HG03571 (cell line): ENCODE measurements at regions not wholly inside any gene's neighbourhood (a gene's known extent, or its start where the extent isn't known, plus 50 kb on each side); places are given as distances from the start of the nearest gene placed in this dataset.
"Not testable (repeated sequence)": the region's sequence is repeated elsewhere in the genome, so short reads cannot be mapped to it uniquely, and the experiment has no call there.

Experiments
- ATAC-seq: cut with Tn5 transposase; IDR thresholded peaks from one replicate; pipeline ENCODE4 v1.9.1; 2021; ENCODE audit not compliant: unreplicated experiment

DNA sequence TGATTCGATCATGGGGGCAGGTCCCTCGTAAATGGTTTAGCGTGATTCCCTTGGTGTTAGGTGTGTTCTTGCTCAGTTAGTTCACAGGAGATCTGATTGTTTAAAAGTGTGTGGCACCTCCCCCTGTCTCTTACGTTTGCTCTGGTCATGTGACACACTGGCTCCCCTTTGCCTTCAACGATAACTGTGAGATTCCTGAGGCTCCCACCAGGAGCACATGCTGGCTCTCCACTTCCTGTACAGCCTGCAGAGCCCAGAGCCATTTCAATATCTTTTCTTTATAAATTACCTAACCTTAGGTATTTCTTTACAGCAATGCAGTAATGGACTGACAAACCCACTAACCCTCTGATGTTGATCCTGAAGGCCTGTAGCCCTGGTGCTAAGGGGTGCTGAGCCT, 141.9 kb downstream of the FCRL5 start:
- no peak for ATAC-seq

DNA sequence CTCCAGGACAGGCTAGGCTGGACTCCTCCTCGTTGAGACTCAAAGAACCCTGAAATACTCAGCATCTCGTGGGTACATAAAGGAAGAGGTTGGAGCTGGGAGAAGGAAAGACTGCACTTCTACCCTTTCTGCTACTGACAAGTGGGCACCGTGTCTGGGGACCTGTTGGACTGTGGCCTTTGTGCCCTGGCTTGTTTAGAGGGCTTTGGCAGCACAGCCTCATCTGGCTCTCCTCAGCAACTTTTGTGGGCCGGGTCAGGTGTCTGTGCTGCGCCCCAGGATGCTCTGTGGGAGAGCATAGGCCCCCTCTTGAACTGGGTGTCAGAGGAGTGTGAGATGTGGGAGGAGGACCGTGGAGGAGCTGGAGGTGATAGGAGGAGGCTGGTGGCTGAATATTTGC, 142.4 kb downstream of the FCRL5 start:
- ATAC-seq: no peak

DNA sequence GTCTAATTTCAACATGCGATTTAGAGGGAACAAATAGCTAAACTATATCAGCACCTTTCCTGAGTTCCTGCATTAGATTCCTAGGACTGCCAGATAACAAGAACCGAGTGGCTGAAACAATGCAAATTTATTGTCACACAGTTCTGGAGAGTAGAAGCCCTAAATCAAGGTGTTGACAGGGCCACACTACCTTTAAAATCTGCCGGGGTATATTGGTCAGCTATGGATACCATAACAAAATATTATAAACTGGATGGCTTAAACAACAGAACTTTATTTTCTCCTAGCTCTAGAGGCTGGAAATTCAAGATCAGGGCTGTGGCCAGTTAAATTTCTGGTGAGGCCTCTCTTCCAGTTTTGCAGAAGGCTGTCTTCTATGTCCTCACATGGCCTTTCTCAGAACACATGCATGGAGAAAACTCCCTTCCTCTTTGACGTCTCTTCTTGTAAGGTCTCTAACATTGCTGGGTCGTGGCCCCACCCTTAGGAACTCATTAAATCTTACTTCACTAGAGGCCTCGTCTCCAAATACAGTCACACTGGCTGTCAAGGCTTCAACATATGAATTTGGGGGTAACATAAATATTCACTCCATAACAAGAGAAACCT, 144.3 kb downstream of the FCRL5 start:
- no peak for ATAC-seq

DNA sequence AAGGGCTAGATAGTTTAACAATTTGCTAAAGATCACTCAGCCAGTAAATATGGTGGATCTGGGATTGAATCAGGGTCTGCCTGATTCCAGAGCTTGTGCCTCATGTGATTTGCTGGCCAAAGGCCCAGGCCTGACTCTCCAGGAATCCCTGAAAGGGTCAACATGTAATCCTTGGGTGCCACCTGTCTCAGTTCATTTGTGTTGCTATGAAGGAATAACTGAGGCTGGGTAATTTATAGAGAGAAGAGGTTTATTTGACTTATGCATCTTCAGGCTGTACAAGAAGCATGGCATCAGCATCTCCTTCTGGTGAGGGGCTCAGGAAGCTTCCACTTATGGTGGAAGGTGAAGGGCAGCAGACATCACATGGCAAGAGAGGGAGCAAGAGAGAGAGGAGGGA, 144.9 kb downstream of the FCRL5 start:
- no peak for ATAC-seq

DNA sequence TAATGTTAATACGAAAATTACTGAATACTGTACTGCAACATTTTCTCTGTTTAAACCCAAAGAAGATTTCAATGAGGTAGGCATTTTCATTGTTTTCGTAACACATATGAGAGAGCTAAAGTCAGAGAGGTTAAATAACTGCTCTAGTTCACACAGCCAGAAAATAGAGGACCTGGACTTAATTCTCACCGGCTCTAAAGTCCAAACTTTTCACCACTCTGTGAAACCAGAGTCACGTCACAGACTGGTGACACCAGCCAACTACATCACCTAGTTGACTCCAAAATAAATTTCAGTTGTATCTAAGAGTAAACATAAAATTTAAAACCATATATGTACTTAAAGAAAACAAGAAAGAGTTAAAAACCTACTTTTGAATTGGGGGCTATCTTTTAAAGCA, 146.7 kb downstream of the FCRL5 start:
- no peak for ATAC-seq

DNA sequence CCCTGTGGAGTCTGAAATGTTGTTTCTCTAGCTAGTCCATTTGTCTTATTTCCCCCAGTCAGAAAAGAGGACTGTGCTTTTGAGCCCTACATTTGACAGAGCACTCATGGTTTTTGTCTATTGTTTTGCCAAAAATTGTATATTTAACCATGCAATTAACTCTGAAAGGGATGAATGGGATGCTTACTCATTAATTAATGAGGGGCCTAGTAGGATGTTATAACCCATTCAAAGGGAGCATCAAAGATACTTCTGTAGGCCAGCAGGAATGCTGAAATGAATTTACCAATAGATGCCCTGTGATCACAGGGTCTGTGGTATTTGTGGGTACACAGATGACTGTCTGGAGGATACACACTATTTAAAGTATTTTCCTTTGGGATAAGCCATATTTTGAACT, 147.7 kb downstream of the FCRL5 start:
- no peak for ATAC-seq

DNA sequence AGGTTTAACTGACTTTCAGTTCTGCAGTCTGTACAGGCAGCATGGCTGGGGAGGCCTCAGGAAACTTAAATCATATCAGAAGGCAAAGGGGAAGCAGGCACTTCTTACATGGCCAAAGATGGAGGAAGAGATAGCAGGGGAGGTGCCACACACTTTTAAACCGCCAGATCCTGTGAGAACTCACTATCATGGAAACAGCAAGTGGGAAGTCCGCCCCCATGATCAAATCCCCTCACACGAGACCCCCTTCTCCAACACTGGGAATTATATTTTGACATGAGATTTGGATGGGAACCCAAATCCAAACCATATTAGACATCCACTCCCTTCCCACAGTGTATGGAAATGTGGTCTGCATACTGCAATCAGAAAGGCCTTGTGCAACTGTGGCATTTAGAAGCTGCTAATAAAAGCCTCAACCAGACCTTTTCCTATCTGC, 148.2 kb downstream of the FCRL5 start:
- ATAC-seq: peak; percentile 24

DNA sequence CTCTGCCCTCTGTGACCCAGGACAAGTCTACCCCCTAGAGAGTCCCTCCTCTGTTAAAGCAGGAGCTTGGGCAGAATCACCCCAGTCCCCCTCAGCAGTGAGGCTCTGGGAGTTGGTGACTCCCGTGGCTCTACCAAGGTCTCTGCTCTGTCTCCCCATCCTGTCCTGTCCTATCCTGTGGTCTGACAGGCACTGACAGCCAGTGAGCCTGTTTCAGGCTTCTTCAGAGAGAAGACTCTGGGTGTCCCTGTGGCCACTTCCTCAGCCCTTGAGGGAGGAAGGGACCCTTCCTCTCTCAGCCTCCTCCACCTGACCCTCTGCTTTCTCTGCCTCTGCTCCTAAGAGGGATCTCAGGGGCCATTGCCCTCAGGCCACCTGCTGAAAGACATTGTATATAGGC, 148.7 kb downstream of the FCRL5 start:
- peak; percentile 32 for ATAC-seq

DNA sequence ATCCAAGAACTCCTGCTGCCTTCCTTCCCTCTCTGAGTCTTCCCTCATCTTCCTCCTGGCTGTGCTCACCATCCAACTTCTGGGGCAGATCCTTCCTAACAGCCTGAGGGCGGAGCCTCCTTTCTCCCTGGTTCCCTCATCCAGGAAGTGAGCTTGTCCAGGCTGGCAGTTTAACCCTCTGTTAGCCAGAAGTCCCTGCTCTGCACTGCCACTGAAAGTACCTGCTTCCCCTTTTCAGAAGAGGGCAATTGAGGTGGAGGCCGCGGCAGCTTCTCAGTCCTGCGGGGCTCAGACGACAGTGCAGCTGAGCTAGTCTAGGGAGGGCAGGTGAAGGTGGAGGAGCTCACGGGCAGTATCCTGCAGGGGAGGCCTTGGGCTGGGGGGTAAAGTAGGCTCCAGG, 149.1 kb downstream of the FCRL5 start:
- ATAC-seq: peak; percentile 87

DNA sequence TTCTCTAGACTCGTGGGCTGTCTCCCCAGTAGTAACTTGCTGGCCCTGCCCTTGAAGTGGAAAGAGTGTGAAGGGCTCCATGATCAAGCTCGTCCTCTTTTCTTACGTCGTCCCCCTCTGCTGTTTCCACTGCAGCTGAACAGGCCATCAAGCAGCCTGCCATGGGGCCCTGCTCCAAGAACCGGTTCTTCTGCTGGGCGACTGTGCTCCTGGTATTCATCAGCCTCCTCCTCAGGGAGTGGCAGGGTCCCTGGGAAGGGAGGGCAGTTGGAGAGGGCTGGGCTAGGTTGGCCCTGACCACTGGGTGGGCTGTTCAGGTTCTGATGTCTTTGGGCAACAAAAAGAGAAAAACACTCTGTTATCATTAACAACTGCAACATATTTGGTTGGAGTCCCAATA, 151.5 kb downstream of the FCRL5 start:
- no peak for ATAC-seq

DNA sequence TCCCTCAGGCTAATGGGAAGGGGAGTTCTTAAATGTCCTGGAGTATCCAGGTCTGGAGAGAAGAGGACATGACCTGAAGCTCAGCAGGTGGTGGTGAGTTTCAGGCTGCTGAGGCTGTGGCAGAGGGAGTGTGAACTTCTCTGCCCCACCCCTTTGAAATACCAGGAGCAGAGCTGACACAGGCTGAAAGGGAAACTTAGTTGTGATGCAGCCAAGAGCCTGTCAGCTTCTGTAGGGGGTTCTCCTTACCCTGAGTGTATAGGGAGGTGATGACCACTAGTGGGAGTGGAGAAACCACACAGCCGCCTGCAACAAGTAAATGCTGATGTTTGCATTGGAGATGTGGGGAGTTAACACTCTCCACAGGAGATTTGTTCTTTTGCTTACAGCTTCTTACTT, 152.3 kb downstream of the FCRL5 start:
- ATAC-seq: no peak

DNA sequence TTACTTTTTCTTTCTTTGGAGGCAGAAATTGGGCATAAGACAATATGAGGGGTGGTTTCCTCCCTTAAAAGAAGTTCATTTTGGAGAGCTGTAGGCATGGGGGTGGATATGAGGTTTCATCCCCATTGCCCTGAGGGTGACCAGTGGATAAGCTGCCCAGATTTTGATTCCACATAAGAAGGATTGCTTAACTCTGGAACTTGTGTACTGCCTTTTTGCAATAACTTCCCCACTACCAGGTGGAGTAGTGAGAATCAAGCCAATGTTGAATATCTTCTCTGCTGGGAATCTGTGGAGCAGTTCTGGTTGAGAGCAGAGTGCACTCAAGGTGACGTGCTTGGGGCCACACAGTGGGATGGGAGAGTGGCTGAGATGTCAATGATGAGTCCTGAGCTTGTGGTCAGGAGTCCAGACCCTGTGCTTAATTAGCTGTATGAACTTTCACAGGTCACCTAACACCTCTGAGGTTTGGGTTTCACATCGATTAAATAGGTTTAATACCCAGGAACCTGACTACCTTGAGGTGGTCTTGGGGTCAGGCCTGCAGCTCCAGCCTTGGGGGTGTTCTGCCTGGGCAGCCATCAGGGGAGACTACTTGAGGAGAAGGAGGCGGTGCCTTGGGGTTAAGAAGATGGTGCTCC, 152.9 kb downstream of the FCRL5 start:
- no peak for ATAC-seq

DNA sequence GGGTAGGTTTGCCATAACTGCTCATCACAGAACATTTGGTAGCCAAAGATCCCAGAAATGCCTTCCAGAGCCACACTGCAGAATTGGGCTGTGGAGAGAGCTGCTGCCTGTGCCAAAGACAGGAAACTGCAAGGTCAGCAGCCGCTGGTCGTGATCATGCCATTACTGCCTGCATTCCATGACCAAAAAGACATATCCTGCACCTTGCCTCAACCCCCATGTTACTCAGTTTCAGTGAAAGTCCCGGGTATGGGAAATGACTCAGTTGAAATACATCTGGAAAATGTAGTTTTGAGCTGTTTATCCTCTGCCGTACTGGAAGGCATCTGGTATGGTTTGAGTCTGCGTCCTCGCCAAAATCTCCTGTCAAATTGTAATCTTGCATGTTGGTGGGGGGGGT, 161.7 kb downstream of the FCRL5 start:
- no peak for ATAC-seq

DNA sequence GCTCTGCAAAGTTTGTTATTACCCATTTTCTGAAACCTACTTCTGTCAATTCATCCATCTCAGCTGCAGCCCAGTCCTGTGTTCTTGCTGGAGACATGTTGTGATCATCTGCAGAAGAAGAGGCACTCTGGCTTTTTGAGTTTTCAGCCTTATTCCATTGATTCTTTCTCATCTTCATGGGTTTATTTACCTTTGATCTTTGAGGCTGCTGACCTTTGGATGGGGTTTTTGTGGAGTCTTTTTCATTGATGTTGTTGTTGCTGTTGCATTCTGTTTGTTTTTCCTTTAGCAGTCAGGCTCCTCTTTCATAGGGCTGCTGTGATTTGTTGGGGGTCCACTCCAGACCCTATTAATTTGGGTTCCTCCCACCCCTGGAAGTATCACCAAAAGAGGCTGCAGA, 164.3 kb downstream of the FCRL5 start:
- no peak for ATAC-seq

DNA sequence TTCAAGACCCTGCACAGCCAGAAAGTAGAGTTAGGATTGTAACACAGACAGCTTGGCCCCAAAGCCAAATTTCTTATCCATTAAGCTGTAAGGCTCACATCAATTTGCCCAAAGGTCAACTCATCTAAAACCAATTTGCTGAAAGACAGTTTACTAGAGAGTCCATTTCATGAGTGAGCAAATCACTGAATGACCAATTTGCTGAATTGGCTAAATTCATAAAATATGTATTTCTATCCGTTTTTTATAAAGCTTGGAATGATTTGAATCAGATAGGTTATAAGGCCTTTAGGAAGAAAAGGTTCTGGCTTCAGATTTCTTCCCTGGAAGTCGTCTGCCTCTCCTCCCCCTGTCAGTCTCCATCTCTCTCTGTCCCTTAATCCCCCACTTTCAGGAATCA, 168.1 kb downstream of the FCRL5 start:
- no peak for ATAC-seq

DNA sequence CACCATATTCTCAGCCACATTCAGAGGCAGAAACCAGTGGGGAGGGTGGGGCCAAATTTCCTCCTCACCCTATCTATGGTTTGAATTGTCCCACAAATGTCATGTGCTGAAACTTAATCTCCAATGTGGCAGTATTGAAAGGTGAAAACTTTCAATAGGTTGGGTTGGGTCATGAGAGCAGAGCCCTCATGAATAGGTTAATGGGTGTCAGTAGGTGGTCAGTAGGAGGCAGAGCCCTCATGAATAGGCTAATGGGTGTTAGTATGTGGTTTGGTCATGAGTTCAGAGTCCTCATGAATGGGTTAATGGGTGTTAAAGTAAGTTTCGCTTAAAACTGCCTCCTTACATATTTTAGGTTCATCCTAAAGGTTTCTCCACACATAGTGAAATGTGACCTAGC, 170.0 kb downstream of the FCRL5 start:
- no peak for ATAC-seq

DNA sequence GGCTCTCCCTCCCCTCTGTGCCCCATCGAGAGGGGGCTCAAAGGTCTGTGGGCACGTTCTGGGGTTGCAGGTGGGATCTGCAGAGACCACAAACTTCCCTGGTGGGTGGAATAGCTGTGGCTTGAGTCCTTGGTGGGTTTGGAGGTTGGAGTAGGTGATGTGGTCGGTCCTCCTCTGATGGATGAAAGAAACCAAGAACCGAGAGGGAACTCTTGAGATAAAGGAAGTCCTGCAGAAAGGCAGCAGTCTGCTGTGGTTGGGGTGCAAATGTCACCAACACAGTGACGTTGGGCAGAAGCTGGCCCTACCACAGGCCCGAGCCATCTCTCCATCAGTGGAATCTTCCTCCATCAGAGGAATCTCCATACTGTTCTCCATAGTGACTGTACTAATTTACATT, 171.8 kb downstream of the FCRL5 start:
- ATAC-seq: no peak

DNA sequence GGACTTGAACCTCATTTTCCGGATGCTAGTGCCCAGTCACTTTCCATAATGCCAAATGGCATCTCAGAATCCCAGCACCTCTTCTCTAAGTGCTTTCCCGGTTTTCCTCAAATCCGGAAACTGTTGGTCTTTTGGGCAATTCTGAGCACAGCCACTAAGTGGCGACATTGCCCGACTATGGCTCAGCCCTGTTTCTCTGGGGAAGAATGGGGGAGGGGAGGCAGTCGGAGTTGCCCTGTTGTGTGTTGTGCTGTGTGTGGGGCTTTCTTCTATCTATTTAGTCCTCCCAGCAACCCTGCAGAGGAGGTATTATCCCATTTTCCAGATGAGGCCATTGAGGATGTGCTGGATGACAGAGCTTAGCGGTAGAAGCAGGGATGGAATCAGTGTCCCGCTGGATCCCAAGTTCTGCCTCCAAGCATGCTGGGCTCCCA, 175.0 kb downstream of the FCRL5 start:
- not testable (repeated sequence) for ATAC-seq

DNA sequence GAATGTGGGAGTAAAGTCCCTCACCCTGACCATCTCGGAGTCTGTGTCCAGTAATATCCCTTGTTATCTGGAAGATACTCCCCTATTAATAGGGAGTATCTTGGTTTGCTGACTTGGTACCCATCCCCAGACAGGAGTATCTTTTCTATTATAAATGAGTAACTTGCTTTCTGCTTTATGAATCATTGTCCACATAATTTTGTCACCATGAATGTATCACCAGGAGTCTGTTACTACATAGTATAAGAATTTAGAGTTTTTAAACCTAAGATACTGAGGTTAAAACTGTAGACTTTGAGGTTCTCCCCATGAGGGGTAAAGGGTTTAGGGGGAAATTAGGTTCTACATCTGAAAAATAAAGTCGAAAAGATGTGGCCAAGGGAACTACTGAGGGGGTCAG, 175.6 kb downstream of the FCRL5 start:
- no peak for ATAC-seq

DNA sequence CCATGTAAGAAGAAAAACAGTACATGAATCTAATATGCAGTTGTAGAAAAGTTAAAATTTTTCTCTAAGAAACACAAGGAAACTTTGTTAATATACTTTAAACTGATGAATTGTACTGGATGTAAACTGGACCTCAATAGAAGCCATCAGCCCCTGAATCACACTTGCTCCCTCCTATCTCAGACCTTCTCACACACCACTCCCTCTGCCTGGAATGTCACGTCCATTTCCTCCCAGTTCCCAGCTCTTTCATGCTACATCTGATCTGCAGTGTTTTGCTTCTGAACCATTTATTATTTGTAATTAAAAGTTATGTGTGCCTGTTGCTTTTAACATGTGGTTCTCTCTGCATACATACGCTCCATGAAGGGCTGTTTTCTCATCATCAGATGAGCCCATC, 180.0 kb downstream of the FCRL5 start:
- not testable (repeated sequence) for ATAC-seq

DNA sequence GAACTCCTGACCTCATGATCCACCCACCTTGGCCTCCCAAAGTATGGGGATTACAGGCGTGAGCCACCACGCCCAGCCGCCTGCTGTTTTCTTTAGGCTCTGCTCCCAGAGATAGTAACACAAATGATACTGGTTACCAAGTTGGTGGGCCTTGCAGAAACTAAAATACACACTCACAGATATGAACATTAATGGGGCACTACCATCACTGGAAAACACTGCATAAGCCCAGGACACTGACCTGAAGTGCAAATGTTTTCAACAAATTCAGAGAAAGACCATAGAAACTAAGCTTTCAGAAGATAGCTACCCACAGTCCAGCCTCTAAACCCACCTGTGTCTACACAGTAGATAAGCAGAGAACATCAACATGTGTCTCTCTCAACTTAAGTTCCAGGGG, 180.5 kb downstream of the FCRL5 start:
- ATAC-seq: no peak

DNA sequence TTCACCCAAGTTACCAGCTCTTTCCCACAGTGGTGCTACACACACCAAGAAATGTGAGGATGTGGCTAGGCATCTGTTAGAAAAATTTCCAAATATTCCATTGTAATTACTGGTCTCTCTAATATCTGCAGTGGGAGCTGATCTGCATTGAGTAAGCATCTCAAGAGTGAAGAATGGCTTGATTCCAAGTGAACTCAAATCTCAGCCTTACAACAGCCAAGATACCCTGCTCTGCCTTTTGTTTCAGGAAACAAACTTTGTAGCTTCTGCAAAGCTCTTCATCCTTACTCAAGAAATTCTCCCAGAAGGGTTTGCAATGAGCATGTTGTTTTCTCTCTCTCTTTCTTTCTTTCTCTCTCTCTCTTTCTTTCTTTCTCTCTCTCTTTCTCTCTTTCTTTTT, 181.1 kb downstream of the FCRL5 start:
- ATAC-seq: no peak

DNA sequence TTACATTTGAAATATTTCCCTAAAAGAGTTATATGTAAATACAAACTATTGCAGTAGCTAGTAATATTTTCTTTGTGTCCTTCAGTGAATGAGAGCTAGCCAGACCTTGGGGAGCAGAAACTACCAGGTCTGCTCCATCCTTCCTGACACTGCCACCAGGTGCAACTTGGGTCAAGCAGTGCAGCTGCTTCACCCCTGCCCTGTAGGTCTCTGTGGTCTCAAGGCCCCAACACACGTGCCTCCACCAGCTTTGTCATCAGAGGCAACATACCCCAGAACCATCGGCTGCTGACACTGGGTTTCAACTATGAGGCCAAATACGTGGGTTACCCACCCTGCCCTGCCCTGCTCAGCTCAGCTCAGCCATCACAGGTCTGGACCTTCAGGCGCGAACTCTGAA, 181.6 kb downstream of the FCRL5 start:
- no peak for ATAC-seq
